Aorta (tissue), 5 donors: ENCODE measurements at regions not wholly inside any gene's neighbourhood (a gene's known extent, or its start where the extent isn't known, plus 50 kb on each side); places are given as distances from the start of the nearest gene placed in this dataset.
"Not testable (repeated sequence)": the region's sequence is repeated elsewhere in the genome, so short reads cannot be mapped to it uniquely, and the experiment has no call there.

Source experiments
- ATAC-seq: fragments of 200-7000 bp; cut with Tn5 transposase; one replicate; pipeline ENCODE4 v1.9.1; 2022; ENCODE audit warnings: moderate library complexity; ENCODE audit not compliant: low FRiP score
- DNase-seq, 2 donors: peaks; one replicate each; pipeline ENCODE4 v3.0.0-alpha.2; 2020
- H3K27ac ChIP-seq, 2 donors: one replicate each; pipeline ENCODE4 v1.5.1; 2013; ENCODE audit warnings: low read length in 2 of 2, mild to moderate bottlenecking in 2 of 2, moderate library complexity in 2 of 2, control low read depth in 1 of 2, inconsistent platforms in 1 of 2, low read depth in 1 of 2
- H3K27me3 ChIP-seq, 2 donors: one replicate each; pipeline ENCODE4 v1.6.1; 2013; ENCODE audit warnings: control low read depth in 1 of 2, low read length in 1 of 2, mild to moderate bottlenecking in 1 of 2, moderate library complexity in 1 of 2; ENCODE audit not compliant: insufficient read depth in 2 of 2, control insufficient read depth in 1 of 2
- H3K36me3 ChIP-seq, 2 donors: one replicate each; pipeline ENCODE4 v1.6.1; 2013; ENCODE audit warnings: control low read depth in 1 of 2, low read length in 1 of 2, mild to moderate bottlenecking in 1 of 2; ENCODE audit not compliant: insufficient read depth in 2 of 2, control insufficient read depth in 1 of 2
- H3K4me1 ChIP-seq, 2 donors: one replicate each; pipeline ENCODE4 v1.6.1; 2013; ENCODE audit warnings: low read length in 2 of 2, control low read depth in 1 of 2, mild to moderate bottlenecking in 1 of 2, moderate library complexity in 1 of 2; ENCODE audit not compliant: insufficient read depth in 2 of 2, control insufficient read depth in 1 of 2
- H3K4me3 ChIP-seq, 2 donors: one replicate each; pipeline ENCODE4 v1.5.1; 2013; ENCODE audit warnings: low read length in 2 of 2, control low read depth in 1 of 2, mild to moderate bottlenecking in 1 of 2
- H3K9me3 ChIP-seq: one replicate; pipeline ENCODE4 v1.6.1; 2013; ENCODE audit warnings: mild to moderate bottlenecking, low read length; ENCODE audit not compliant: control insufficient read depth
- WGBS, 2 donors: extraction: QIAGEN DNeasy Blood & Tissue Kit; methylation state at CpG; one replicate each; pipeline ENCODE4 v1.1.7; 2013; 5-methylcytosine and 5-hydroxymethylcytosine counted together
- intact Hi-C, 2 donors: fragments of 100-400 bp; cut with DNase I; formaldehyde crosslinking; loops; one replicate each; pipeline versions ENCODE4 v1.14.2 to v1.15.0; 2022
- donor health status: healthy with polysubstance abuse.
- donor health status: Bipolar disorder and iron deficiency.
- donor health status: DM: no; HTN: no; CAD: no.
- donor health status: DM: no; HTN: no; CAD: no.
- donor health status: DM: yes; HTN: yes; CAD: no.

DNA sequence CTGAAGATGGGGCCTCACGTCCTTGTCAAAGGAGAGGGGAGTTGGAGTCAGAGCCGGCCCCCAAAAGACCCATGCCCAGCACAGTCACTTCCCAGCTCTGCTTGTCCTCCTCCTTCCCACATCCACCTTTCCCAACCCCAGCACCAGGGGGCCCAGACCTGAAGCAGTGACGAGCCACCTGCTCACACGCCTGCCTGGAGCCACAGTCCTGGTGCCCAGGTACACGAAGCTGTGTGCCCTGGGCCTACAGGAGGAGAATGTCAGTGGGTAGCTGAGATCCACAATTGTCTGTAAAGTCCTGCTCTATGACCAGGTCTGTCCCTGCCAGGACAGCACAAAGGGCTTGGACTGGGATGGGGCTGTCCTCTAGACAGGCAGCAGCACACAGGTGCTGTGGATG lies 126.8 kb upstream of the PZP start:
- DNase-seq = no peak
- intact Hi-C loops = loop anchor here in 1 of 2 donors (5.0 kb wide), 1 partner anchor 372 kb away; no protein-coding TSS in a partner anchor
- WGBS, 2 donors = 78 to 92% methylated on average over 4 to 5 of the region's 5 CpGs

DNA sequence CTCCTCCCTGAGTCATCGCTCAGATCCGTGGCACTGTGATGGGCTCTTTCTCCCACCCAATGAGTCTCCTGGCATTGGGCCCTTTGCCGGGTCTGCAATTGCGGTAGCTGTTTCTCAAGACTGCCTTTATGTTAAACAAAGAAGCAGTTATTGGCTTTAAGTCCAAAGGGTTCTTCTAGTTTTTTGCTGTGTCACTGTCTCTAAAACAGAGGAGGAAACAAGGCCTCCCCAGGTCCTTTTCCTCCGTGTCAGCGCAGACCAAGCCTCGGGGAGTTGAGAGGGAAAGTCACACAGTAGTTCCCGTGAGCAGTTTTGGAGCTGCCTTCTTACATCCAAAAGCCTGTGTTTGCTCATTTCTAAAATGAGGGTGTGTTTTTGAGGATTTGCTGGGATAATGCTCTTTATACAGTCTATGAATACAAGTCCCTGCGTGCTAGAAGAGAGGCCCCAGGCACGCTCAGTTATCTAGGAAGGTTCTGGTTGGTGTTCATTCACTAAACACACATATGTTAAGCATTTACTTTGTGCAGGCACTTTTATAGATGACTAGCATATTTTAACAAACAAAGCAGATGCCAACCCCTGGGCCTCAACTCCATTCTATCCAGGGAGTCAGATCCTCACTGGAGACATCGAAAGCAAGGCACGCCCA lies 126.0 kb upstream of the PZP start:
- Histone ChIP-seq H3K27ac (no peak overlapping the region), H3K36me3 (no peaks in the 10 kb centered on the region), H3K4me3 (no peak overlapping the region), H3K4me1 (no peaks in the 10 kb centered on the region), H3K27me3 (no peaks in the 10 kb centered on the region), H3K9me3 (no peaks in the 10 kb centered on the region)
- DNase-seq = no peak
- WGBS, 2 donors = 72 to 78% methylated on average over 12 of the region's 12 CpGs
- intact Hi-C loops = loop anchor here in 1 of 2 donors (5.0 kb wide), 1 partner anchor 373 kb away; no protein-coding TSS in a partner anchor
- ATAC-seq = no peak

More for the DNA sequence above, 126.8 kb upstream of the PZP start:
- Histone ChIP-seq H3K36me3 (no peaks in the 10 kb centered on the region), H3K9me3 (no peaks in the 10 kb centered on the region), H3K27ac (no peak overlapping the region), H3K27me3 (peaks cover 0 to 3% of the 10 kb centered on the region in 2 donors), H3K4me3 (no peak overlapping the region), H3K4me1 (no peaks in the 10 kb centered on the region)
- no peak for ATAC-seq

GRCh38 chr12:9333161-9333560 lies 125.0 kb upstream of the PZP start:
- Histone ChIP-seq H3K9me3 (no peaks in the 10 kb centered on the region), H3K4me3 (no peak overlapping the region), H3K27ac (no peak overlapping the region), H3K4me1 (no peaks in the 10 kb centered on the region), H3K27me3 (no peaks in the 10 kb centered on the region), H3K36me3 (no peaks in the 10 kb centered on the region)
- 88 to 89% methylated on average over 4 of the region's 4 CpGs for WGBS, 2 donors
- DNase-seq = no peak
- intact Hi-C loops = loop anchor here in 1 of 2 donors (5.0 kb wide), 1 partner anchor 374 kb away; no protein-coding TSS in a partner anchor
- ATAC-seq = no peak

GRCh38 chr12:9332564-9332963 lies 124.4 kb upstream of the PZP start:
- H3K4me1 ChIP-seq = no peaks in the 10 kb centered on the region
- no peak overlapping the region for H3K27ac ChIP-seq
- no peak for DNase-seq
- intact Hi-C loops = loop anchor here in 1 of 2 donors (5.0 kb wide), 1 partner anchor 375 kb away; no protein-coding TSS in a partner anchor
- H3K4me3 ChIP-seq = no peak overlapping the region
- no peaks in the 10 kb centered on the region for H3K9me3 ChIP-seq
- no peaks in the 10 kb centered on the region for H3K36me3 ChIP-seq
- ATAC-seq = no peak
- WGBS, 2 donors = 72 to 75% methylated on average over 4 of the region's 4 CpGs
- no peaks in the 10 kb centered on the region for H3K27me3 ChIP-seq

- Histone ChIP-seq H3K9me3 (no peaks in the 10 kb centered on the region), H3K27ac (no peak overlapping the region), H3K4me1 (no peaks in the 10 kb centered on the region), H3K4me3 (no peak overlapping the region), H3K27me3 (no peaks in the 10 kb centered on the region), H3K36me3 (no peaks in the 10 kb centered on the region)
- peak; percentile 68 to 84 for DNase-seq
- intact Hi-C loops = loop anchor here in 1 of 2 donors (5.0 kb wide), 1 partner anchor 376 kb away; no protein-coding TSS in a partner anchor
- ATAC-seq = peak; percentile 77
- 5 to 8% methylated on average over 5 of the region's 5 CpGs for WGBS, 2 donors
These were observed 123.0 kb upstream of the PZP start for GRCh38 chr12:9331218-9331626.

DNA sequence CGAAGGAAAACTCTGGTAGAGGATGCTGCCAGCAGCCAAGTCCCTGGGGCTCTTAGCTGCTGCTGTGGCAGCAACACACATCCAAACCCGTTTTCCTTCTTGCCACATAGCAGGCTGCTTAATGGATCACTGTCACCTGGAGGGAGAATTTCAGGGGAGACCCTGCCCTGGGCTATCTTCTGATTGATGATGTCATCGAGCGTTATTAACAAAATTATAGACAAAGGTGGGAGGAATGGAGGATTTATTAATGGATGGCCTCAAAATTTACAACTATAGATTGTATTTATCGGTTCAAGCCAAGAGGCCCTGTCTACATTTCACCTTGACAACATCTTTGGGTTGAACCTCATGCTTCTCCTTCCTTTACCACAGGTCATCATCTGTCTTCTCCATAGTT lies 120.8 kb upstream of the PZP start:
- Histone ChIP-seq H3K9me3 (no peaks in the 10 kb centered on the region), H3K4me3 (no peak overlapping the region), H3K36me3 (no peaks in the 10 kb centered on the region), H3K27me3 (no peaks in the 10 kb centered on the region), H3K27ac (no peak overlapping the region), H3K4me1 (no peaks in the 10 kb centered on the region)
- 79 to 84% methylated on average over 5 of the region's 5 CpGs for WGBS, 2 donors
- DNase-seq (no peak), ATAC-seq (no peak)
- intact Hi-C loops = no loop called here

DNA sequence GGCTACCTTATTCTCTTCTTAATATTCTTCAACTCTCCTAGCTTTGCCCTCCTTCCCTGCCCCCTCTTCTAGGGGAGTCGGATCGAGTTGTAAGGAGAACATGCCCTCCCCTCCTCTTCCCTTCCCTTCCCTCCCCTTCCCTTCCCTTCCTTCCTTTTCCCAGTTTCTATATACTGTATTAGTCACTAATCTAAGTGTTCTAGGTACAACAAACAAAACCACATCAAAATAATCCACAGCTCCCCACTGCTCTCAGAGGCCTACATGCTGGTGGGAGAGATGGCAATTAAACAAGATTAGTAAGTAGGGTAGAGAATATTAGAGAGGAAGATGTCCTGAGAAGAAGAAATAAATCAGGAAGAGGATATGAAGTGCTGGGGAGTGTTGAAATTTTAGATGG lies 119.9 kb upstream of the PZP start:
- intact Hi-C loops = no loop called here
- Histone ChIP-seq H3K4me1 (no peaks in the 10 kb centered on the region), H3K27me3 (no peaks in the 10 kb centered on the region), H3K4me3 (no peak overlapping the region), H3K27ac (no peak overlapping the region), H3K9me3 (no peaks in the 10 kb centered on the region), H3K36me3 (no peaks in the 10 kb centered on the region)
- WGBS, 2 donors = 67 to 70% methylated on average over 2 of the region's 2 CpGs
- no peak for DNase-seq
- no peak for ATAC-seq

GRCh38 chr12:9327320-9327719 lies 119.1 kb upstream of the PZP start:
- H3K4me3 ChIP-seq = no peak overlapping the region
- no peaks in the 10 kb centered on the region for H3K27me3 ChIP-seq
- no peak for ATAC-seq
- H3K9me3 ChIP-seq = no peaks in the 10 kb centered on the region
- DNase-seq = no peak
- no peaks in the 10 kb centered on the region for H3K4me1 ChIP-seq
- WGBS, 2 donors = 66 to 68% methylated on average over 5 of the region's 5 CpGs
- no peak overlapping the region for H3K27ac ChIP-seq
- no peaks in the 10 kb centered on the region for H3K36me3 ChIP-seq
- intact Hi-C loops = no loop called here

- DNase-seq, H3K27ac ChIP-seq, H3K4me1 ChIP-seq, ATAC-seq, H3K36me3 ChIP-seq, H3K9me3 ChIP-seq, intact Hi-C loops, H3K4me3 ChIP-seq, H3K27me3 ChIP-seq: not testable (repeated sequence)
- WGBS, 2 donors = 93 to 94% methylated on average over 14 of the region's 14 CpGs
These were observed 118.7 kb upstream of the PZP start for GRCh38 chr12:9326849-9327248.
